HG02938 (cell line): ENCODE measurements at regions not wholly inside any gene's neighbourhood (a gene's known extent, or its start where the extent isn't known, plus 50 kb on each side); places are given as distances from the start of the nearest gene placed in this dataset.

Experiments used
- ATAC-seq: cut with Tn5 transposase; IDR thresholded peaks from one replicate; pipeline ENCODE4 v1.9.1; 2021; ENCODE audit warnings: mild to moderate bottlenecking, moderate library complexity; ENCODE audit not compliant: unreplicated experiment

DNA sequence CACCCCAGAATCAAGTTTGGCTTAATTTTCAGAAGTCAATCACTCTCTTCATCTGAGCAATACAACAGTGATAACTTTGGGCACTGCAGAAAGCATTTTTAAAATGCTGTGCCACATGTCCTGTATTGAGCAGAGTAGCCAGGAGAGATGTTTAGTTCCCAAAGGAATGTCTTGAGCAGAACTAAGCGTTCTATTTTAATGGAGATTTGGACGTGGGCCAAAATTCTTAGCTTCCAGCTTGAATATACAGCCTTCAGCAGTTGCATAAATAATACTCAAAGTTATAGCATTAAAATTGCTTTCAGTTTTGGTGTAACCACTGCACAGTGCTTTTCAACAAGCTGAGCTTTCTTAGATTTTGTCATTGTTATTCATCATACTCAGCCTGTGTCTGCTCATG, 679.2 kb downstream of the NLGN4X start:
- no peak for ATAC-seq

DNA sequence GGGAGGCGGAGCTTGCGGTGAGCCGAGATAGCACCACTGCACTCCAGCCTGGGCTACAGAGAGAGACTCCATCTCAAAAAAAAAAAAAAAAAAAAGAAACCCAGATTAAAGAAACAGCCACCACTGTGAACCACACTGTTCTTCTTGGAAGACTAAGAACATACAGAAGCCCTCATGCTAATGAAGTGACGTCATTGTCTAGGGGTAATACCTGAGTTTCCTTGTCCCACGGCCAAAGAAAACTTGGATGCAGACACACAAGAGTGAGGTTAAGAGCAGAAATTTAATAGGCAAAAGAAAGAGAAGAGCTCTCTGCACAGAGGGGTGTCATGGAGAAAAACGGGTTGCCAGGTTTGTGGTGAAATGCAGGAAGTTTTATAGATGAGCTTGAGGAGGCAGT, 691.6 kb downstream of the NLGN4X start:
- no peak for ATAC-seq

DNA sequence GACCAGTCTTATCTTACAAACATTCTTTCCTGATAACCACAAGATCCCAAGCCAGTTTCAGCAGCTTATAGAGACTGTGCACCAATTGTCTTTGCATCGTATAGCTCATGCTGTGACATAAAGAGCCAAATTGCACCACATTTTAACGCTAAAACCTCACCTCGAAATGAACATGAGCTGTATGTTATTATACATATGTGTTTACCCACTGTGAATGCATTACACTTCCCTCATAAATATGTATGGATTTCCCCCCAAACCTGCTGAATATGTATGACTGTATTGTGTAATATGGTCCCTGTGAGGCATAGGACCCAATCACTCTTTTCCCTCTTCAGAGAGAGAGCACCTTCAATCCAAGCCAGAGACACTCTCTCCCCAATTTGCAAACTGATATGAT, 692.4 kb downstream of the NLGN4X start:
- no peak for ATAC-seq

DNA sequence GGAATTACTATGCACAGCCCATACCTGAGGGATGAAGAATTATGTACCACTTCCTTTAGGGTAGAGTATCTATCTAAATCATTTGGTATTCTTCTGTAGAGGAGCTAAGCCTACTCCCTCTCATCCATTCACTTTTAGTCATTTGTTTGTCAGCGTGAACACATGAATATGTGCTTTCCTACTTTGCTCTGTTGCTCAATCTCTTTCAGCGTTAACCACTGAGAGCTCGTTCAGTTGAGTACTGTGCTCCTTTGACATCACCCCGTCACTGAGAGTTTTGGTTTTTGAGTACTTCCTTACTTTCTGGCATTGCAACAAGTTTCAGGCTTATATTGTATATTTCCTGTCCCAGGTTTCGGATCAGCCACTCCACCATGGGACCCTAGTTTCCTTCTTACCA, 700.6 kb downstream of the NLGN4X start:
- no peak for ATAC-seq

DNA sequence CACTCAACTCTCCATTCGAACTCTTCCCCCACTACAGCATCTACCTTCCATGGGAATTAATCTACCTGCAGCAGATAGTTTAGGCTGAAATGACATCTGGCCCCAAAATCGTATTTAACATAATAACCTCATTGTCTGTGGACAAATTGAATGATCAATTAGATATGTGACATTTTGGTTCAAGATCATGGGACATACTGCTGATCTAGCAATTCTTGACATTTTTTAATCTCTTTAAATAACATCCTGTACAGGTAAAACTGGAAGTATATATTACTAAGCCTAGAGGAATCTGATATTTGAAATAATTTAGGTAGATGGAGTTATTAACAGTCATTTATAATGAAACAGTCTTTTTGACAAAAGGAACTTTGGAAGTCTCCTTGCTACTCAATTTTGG, 702.5 kb downstream of the NLGN4X start:
- no peak for ATAC-seq

DNA sequence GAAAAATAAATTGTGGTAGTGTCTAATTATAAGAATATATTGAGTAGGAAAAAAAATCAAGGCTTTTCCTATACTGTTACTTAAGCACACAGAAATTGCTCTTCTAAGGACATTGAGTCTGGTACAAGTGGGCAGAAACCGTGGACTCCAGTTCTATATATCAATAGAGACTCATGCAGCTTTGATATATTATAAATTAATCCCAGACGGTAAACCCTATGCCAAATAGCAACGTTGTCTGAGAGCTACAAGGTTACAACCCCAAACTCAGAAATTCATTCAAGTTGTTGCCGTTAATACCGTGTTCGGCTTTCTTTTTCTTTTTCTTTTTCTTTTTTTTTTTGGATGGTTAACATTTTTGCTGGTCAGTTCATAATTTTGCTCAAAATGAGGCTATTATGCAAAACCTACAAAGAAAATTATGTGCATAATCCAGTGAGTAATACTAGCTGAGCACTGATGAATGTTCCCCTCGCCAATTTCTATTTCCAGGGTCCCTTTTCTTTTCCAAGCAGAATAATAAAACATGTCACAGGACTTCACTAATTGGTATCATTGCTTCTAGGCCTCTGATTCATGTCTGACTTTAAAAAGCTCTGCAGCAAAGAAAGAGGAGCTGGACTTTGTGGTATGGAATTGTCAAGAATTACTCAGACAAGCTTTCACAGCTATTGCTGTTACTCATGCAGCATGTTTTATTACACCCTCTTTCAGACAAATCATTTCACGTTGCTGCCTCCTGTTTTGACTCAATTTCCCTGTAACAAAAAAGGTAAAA, 737.7 kb downstream of the NLGN4X start:
- ATAC-seq = no peak

DNA sequence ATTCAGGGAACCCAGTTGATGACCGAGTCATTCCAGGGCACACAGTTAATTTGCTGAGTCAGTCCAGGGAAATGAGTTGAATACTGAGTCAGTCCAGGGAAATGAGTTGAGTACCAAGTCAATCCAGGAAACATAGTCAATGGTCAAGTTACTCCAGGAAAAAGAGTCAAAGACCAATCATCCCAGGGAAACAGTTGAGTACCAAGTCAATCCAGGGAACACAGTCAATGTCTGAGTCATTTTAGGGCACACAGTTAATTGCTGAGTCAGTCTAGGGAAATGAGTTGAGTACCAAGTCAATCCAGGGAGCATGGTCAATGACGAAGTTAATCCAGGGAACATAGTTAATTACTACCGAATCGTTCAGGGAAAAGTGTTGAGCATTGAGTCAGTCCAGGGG, 754.4 kb downstream of the NLGN4X start:
- ATAC-seq = no peak

DNA sequence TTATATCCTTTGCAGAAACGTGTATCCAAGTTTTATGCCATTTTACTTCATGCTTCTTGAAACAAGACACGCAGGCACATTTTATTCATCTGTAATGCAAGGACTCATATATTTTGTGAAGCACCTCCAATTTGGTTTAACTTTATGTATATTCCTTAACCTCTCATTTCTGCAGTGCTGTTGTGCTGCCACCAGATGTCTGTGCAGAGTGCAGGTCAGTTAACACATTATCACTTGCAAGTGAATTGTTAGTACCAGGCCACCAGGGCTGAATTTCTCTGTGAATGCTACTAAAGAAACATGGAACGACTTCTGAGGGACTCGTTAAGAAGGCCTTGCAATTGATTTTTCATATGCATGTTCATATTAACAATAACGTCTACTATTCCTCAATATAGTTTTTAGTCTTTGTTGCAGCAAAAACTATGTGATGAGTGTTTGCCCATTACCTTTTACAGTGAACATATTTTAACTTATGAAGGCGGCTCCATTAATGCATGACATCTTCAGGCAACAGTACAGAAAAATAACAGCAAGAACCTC, 770.3 kb downstream of the NLGN4X start:
- ATAC-seq = no peak

DNA sequence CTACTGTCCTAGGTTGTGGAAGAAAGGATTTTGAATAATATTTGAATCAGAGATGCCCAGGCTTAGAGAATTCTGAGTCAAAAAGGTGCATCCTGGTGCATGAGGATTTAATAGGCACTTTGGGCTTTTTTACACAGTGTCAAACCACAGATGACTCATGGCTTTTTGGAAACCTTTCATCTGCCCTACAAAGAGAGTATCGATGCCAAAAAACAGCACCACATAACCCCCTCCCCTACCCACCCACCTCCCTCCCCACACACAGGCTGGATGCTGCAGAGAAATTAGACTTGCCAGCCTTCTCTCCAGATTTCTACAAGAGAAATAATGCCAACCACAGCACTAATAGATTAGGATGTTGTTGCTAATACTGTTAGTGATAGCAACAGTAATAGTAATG, 779.3 kb downstream of the NLGN4X start:
- no peak for ATAC-seq

DNA sequence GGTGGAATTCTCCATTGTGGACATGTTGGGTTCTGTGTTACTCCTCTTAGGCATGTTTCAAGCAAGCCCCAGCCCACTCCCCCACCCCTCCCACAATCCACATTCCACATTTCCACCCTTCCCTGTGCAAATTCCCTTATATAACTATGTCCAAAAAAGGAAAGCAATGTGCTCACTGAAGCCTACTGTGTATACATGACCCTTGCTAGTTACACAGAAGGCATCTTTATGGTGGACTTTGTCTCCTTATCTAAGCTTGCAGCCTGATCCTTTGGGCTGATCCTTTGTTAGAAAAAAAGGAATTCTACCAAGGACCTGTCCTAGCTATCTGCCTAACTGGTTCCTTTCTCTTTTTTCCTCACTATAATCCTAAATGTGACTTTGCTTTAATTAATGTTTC, 796.8 kb downstream of the NLGN4X start:
- no peak for ATAC-seq

DNA sequence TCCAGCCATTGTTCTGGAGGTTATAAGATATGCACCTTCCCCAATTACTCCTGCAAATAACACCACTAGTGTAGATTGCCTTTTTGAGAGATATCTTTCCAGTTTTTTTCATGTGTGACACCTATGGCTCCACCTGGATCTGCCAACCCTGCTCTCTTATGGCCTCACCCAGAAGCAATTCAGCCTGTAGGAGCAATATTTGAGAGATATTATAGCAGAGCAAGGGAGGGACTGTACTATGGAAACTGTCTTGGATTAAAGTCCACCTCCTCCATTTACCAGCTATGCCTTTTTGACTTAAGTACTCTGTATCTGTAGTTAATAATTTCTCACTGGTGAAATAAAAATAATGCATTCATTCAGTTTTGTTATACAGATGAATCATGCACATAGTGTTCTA, 803.5 kb downstream of the NLGN4X start:
- ATAC-seq = no peak

DNA sequence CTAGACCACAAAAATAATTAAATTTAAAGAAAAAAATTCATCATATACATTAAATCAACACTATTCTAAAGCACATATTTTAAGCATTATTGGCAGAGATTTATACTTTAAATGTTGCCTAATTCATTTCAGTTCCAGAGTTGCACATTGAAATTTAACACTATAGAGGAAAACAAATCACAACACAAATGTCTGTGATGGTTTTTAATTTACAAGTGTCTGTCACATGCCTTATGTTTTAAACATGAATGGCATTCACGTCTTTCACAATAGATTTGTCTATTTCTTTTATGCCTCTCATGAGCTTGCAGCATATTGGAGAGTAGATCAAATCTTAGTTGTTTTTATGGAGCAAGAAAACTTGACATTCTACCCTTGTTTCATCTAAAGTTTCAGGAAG, 811.3 kb downstream of the NLGN4X start:
- no peak for ATAC-seq

DNA sequence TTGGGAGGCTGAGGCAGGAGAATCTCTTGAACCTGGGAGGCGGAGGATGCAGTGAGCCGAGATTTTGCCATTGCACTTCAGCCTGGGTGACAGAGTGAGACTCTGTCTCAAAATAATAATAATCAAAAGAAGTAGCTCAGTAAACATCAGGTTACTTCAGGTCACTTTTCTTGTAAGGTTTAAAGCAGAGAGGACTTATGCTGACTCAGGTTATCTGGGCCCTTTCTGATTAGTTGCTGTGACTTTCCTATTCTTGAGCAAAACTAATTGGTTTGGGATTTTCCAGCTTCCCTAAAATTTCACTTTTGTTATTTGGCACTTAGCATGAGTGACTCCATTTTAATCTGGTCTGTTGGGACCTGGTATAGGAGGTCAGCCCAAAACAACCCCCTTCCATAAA, 812.9 kb downstream of the NLGN4X start:
- no peak for ATAC-seq

DNA sequence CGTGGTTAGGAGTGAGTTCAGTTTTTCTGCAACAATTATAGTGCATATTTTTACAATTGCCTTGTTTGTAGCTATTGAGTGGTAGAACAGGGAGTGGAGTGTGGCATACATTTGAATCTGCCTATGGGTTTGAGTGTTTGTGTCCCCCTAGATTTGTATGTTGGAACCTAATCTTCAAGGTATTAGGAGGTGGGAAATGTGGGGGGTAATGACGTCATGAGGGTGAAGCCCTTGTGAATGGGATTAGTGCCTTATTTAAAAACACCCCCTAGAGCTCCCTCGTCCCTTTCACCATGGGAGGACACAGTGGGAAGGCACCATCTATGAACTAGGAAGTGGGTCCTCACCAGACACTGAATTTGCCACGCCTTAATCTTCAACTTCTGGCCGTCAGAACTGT, 819.6 kb downstream of the NLGN4X start:
- no peak for ATAC-seq

DNA sequence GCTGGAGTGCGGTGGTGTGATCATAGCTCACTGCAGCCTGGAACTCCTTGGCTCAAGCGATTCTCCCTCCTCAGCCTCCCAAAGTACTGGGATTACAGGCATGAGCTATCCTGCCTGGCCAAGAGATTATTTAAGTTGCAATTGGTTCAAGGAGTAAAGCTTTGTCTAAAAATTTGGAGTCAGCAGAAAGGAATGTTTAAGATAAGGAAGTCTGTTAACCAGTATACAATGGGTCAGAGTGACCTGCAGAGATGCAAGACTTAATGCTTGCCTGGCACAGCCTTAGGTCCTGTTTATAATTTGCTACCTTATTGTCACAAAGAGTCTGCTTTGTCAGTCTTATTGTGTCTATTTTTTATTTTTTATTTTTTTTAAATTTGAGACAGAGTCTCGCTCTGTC, 826.2 kb downstream of the NLGN4X start:
- ATAC-seq = no peak

DNA sequence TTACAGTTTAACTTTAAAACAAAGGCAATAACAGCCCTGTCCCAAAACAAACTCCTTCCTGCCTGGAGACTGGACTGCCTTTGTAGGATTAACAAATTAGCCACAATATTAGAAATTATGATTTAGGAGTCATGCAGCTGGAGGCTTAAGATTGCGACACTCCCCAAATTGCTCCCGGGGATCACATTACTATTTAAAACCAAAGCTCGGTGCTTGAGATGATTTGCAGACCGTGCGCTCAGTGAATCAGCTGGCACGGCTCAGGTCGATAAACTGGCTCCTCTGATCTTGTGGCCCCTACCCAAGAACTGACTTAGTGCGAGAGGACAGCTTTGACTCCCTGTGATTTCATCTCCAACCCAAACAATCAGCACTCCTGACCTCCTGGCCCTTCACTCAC, 829.3 kb downstream of the NLGN4X start:
- no peak for ATAC-seq

DNA sequence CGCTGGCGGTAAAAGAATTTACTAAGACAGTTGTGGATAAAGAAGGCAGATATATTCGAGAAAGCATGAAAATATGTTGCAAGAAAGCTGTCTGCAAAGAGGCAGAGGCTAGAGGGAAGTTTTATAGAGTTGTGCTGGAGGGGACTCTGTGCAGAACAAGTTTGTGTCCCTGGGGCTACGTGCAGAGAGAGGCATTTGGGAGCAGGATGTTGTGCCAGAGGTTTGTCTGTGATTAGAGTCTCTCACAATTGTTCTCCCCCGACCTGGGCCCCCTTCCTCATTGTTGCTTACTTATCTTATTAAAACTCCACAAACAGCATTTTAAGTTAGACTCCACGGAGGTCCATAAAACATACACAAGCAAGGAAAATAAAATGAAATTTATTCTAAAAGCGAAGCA, 831.3 kb downstream of the NLGN4X start:
- no peak for ATAC-seq

DNA sequence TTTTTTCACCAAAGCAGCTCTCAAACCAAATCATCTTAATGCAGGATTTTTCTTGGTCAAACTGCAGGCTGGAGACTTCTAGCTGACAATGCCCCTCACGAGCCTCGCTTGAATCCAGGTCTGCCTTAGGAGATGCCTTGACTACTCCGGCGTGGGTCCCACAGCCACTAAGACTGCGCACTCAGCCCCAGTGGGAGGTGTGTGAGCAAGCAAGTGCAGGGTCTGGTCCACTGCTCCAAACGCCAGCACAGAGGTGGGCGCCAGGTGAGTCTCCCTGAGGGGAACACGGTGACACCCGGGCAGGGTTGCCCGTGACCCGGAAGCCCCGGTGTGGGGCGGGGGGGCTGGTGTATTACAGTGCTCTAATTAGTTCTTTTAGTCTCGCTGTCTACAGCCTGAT, 838.3 kb downstream of the NLGN4X start:
- no peak for ATAC-seq

DNA sequence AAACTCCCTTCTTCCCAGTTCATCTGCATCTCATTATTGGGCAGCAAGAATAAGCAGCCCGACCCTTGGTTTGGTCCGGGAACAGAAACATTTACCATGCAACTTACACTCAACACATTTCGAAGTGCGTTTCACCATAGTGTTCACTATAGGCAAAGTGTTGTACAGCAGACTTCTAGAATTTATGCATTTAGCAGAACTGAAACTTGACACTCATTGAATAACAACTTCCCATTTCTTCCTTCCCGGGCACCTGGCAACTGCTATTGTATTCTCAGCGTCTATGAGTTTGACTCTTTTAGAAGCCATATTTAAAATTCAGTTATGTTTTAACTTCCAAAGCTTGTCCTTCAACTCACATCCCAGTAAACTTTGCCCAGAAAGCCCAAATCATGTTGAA, 840.6 kb downstream of the NLGN4X start:
- no peak for ATAC-seq

DNA sequence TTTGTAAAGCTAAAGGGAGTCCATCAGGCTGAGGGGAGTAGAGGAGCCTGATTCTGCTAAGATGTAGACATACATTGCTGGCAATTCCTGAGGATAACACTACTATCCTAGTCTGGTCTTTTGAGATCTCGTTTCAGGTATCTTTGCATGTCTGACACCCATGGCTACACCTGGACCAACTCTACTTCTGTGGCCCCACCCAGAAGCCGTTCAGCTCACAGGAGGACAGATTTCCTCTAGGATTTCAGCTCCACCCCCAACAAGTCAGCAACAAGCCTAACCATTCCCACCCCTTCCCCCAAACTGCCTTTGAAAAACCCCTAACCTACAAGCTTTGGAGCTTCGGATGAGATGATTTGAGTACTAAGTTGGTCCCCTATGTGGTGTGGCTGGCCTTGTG, 848.2 kb downstream of the NLGN4X start:
- no peak for ATAC-seq

DNA sequence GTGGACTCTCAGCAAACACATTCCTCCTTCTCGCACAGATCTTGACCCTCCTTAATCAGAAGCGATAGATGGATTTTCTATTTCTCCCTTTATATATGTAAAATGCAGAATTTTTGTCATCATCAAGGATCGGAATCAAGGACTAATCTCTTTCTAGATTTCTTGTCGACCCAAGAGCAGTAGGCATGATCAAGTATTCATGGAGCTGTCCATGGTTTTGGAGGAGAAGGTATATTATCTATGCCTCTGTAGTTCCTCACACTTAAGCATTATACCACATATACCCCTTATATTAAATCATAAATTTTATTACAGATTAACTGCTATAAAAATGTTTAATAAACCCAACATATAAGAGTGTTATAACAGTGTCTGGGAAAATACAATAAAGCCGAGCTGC, 886.8 kb downstream of the NLGN4X start:
- ATAC-seq = no peak

DNA sequence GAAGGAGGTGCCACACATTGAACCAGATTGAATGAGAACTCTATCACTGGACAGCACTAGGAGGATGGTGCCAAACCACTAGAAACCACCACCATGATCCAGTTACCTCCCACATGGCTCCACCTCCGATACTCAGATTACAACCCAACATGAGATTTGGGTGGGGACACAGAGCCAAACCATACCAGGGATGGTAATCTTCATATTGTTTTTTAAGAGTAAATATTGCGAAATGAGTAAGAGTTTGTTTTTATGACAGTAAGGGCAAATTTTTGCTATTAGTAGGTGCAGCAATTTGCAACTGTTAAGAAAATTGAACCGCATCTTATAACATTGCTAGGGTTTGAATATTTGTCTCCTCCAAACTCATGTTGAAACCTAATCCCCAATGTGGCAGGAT, 891.5 kb downstream of the NLGN4X start:
- no peak for ATAC-seq

DNA sequence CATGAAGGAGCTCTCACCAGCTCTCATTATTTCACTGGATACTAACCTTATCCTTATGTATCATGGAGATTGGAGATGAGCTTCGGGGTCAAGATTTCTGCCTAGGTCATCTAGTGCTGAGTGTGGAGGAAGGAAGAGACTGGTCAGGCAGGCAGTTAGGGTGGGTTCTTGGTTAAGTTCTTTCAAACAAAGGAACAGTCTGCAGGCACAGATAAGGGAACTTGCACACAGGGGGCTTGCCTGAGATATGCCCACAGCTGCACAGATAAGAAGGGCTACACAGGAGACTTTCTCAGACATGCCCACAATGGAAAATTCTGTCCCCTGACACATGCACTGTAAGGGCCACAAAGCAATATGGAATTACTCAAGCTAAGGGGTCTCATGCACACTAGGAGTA, 904.1 kb downstream of the NLGN4X start:
- ATAC-seq = no peak
